H1 (cell line): ENCODE measurements at regions not wholly inside any gene's neighbourhood (a gene's known extent, or its start where the extent isn't known, plus 50 kb on each side); places are given as distances from the start of the nearest gene placed in this dataset.
A peak's percentile ranks its signal among the peaks of the same experiment; 100 is the strongest.

ENCODE experiments used
- CTCF ChIA-PET: fragments of 300-600 bp; sonication (Branson Sonifier 250); formaldehyde crosslinking; loops from one replicate; lab custom pipeline; 2021; ENCODE audit not compliant: partially characterized antibody; lab: Charles Lee
- POLR2A ChIA-PET: fragments of 300-600 bp; sonication (Branson Sonifier 250); formaldehyde crosslinking; loops from one replicate; lab custom pipeline; 2021; ENCODE audit warnings: inconsistent platforms; ENCODE audit not compliant: partially characterized antibody; lab: Charles Lee
- DNase-seq, 2 experiments: peaks; one replicate each; pipeline versions ENCODE4 v3.0.0 to v3.0.0-alpha.2; 2010 to 2022; ENCODE audit warnings: low spot score in 2 of 2, low read depth in 1 of 2, mixed read lengths in 1 of 2
- FAIRE-seq: peaks from 2 replicates; lab custom pipeline; 2011; peaks lifted over from hg19 to GRCh38; lab: Jason Lieb, UNC
- H2AFZ ChIP-seq: 2 replicates; pipeline ENCODE4 v1.8.1; 2012; ENCODE audit warnings: low read length, inconsistent platforms
- H2AK5ac ChIP-seq: 2 replicates; pipeline ENCODE4 v1.6.1; 2013; ENCODE audit warnings: low read depth, low read length
- H2BK120ac ChIP-seq: replicated peaks from 2 replicates; pipeline ENCODE3; 2013; ENCODE audit warnings: low read depth, low read length, inconsistent platforms
- H2BK12ac ChIP-seq: 2 replicates; pipeline ENCODE4 v1.6.1; 2013; ENCODE audit warnings: low read depth, low read length
- H2BK15ac ChIP-seq: 2 replicates; pipeline ENCODE4 v1.6.1; 2013; ENCODE audit warnings: low read length
- H2BK20ac ChIP-seq: 2 replicates; pipeline ENCODE4 v1.6.1; 2013; ENCODE audit warnings: low read length
- H2BK5ac ChIP-seq: 2 replicates; pipeline ENCODE4 v1.6.1; 2013; ENCODE audit warnings: low read depth, low read length
- H3K14ac ChIP-seq: 2 replicates; pipeline ENCODE4 v1.6.1; 2013; ENCODE audit warnings: inconsistent platforms; ENCODE audit not compliant: insufficient read length
- H3K18ac ChIP-seq: 2 replicates; pipeline ENCODE4 v1.6.1; 2013; ENCODE audit warnings: low read length; ENCODE audit errors: extremely low read depth
- H3K23ac ChIP-seq: 2 replicates; pipeline ENCODE4 v1.6.1; 2013; ENCODE audit warnings: inconsistent platforms; ENCODE audit not compliant: insufficient read length
- H3K23me2 ChIP-seq: 2 replicates; pipeline ENCODE4 v1.6.1; 2013; ENCODE audit warnings: low read depth, low read length
- H3K27ac ChIP-seq: 2 replicates; pipeline ENCODE4 v1.6.1; 2011; ENCODE audit warnings: low read depth, low read length, inconsistent platforms
- H3K27me3 ChIP-seq, 4 experiments: replicated peaks in 1 of 4; 1 replicate in 1 of 4; 2 replicates in 3 of 4; pipeline versions ENCODE4 v1.6.1 to v1.8.1; 2011 to 2013; ENCODE audit warnings: low read length in 3 of 4, mild to moderate bottlenecking in 3 of 4, inconsistent platforms in 2 of 4, mixed read lengths in 2 of 4, moderate library complexity in 1 of 4; ENCODE audit not compliant: control insufficient read depth in 3 of 4, insufficient read depth in 3 of 4; ENCODE audit errors: extremely low read depth in 1 of 4
- H3K36me3 ChIP-seq, 4 experiments: 2 replicates each; pipeline versions ENCODE4 v1.6.1 to v1.8.1; 2011 to 2013; ENCODE audit warnings: mild to moderate bottlenecking in 4 of 4, low read length in 3 of 4, moderate library complexity in 2 of 4, control low read depth in 1 of 4, inconsistent platforms in 1 of 4; ENCODE audit not compliant: insufficient read depth in 4 of 4, control insufficient read depth in 2 of 4
- H3K4ac ChIP-seq: replicated peaks from 2 replicates; pipeline ENCODE3; 2013; ENCODE audit warnings: low read length, low read depth, mixed read lengths, inconsistent platforms; ENCODE audit not compliant: insufficient read length
- H3K4me1 ChIP-seq, 4 experiments: replicated peaks in 1 of 4; 1 replicate in 1 of 4; 2 replicates in 3 of 4; pipeline versions ENCODE4 v1.6.1 to v1.8.1; 2011 to 2013; ENCODE audit warnings: low read length in 3 of 4, inconsistent platforms in 2 of 4, mixed read lengths in 1 of 4; ENCODE audit not compliant: insufficient read depth in 4 of 4, control insufficient read depth in 3 of 4
- H3K4me2 ChIP-seq, 2 experiments: 2 replicates each; pipeline versions ENCODE4 v1.6.1 to v1.8.1; 2011 to 2013; ENCODE audit warnings: low read depth in 2 of 2, low read length in 2 of 2, control low read depth in 1 of 2, inconsistent platforms in 1 of 2, mild to moderate bottlenecking in 1 of 2; ENCODE audit not compliant: insufficient read depth in 1 of 2
- H3K4me3 ChIP-seq, 4 experiments: fragments of 200-600, 300-600 bp in 1 of 4; sonication (generic), shearing (Covaris generic), sonication (Bioruptor Twin) in 1 of 4; 2 replicates each; pipeline versions ENCODE4 v1.5.1 to v1.8.1; 2011 to 2016; ENCODE audit warnings: low read length in 4 of 4, low read depth in 3 of 4, control low read depth in 2 of 4, inconsistent platforms in 2 of 4, mild to moderate bottlenecking in 2 of 4, mixed read lengths in 1 of 4, moderate library complexity in 1 of 4; ENCODE audit not compliant: insufficient read depth in 2 of 4; ENCODE audit errors: extremely low read depth in 1 of 4
- H3K56ac ChIP-seq: replicated peaks from 2 replicates; pipeline ENCODE3; 2013; ENCODE audit warnings: low read depth, mild to moderate bottlenecking, mixed read lengths, low read length, inconsistent platforms; ENCODE audit not compliant: insufficient read length
- H3K79me1 ChIP-seq: 2 replicates; pipeline ENCODE4 v1.6.1; 2013; ENCODE audit warnings: low read depth, low read length, control low read depth
- H3K79me2 ChIP-seq, 2 experiments: 2 replicates each; pipeline versions ENCODE4 v1.6.1 to v1.8.1; 2012 to 2013; ENCODE audit warnings: low read length in 2 of 2, mild to moderate bottlenecking in 2 of 2, inconsistent platforms in 1 of 2; ENCODE audit not compliant: insufficient read depth in 2 of 2, control insufficient read depth in 1 of 2
- H3K9ac ChIP-seq, 4 experiments: replicated peaks in 1 of 4; 1 replicate in 1 of 4; 2 replicates in 3 of 4; pipeline versions ENCODE4 v1.6.1 to v1.8.1; 2011 to 2013; ENCODE audit warnings: low read depth in 3 of 4, low read length in 3 of 4, control low read depth in 2 of 4, mild to moderate bottlenecking in 2 of 4, moderate library complexity in 2 of 4, inconsistent platforms in 1 of 4; ENCODE audit errors: extremely low read depth in 1 of 4
- H3K9me3 ChIP-seq, 2 experiments: 2 replicates each; pipeline versions ENCODE4 v1.6.1 to v1.8.1; 2012 to 2013; ENCODE audit warnings: mild to moderate bottlenecking in 2 of 2, moderate library complexity in 2 of 2, control low read depth in 1 of 2, inconsistent platforms in 1 of 2, low read depth in 1 of 2, low read length in 1 of 2, mixed read lengths in 1 of 2; ENCODE audit not compliant: insufficient read depth in 2 of 2
- H4K20me1 ChIP-seq, 2 experiments: replicated peaks in 1 of 2; 2 replicates each; pipeline versions ENCODE3 to v1.8.1; 2011 to 2013; ENCODE audit warnings: inconsistent platforms in 2 of 2, low read length in 2 of 2, mild to moderate bottlenecking in 1 of 2; ENCODE audit not compliant: insufficient read depth in 2 of 2, control insufficient read depth in 1 of 2
- H4K5ac ChIP-seq: 2 replicates; pipeline ENCODE4 v1.6.1; 2013; ENCODE audit warnings: low read length, low read depth, mixed read lengths, inconsistent platforms; ENCODE audit not compliant: insufficient read length
- H4K8ac ChIP-seq: 2 replicates; pipeline ENCODE4 v1.8.0; 2013; ENCODE audit warnings: mild to moderate bottlenecking, moderate library complexity, low read length, inconsistent platforms; ENCODE audit not compliant: insufficient read depth; ENCODE audit errors: extremely low read depth
- H4K91ac ChIP-seq: replicated peaks from 2 replicates; pipeline ENCODE3; 2013; ENCODE audit warnings: low read length, mixed read lengths, inconsistent platforms; ENCODE audit not compliant: insufficient read length
- BACH1 ChIP-seq: IDR thresholded peaks from 2 replicates; pipeline ENCODE4 v1.6.1; 2012; ENCODE audit warnings: low read length, improper control_type of control experiment
- GABPA ChIP-seq: IDR thresholded peaks from 2 replicates; pipeline ENCODE4 v1.6.1; 2011; ENCODE audit warnings: mild to moderate bottlenecking, low read length, moderate library complexity, borderline replicate concordance; ENCODE audit not compliant: insufficient read depth
- HDAC2 ChIP-seq, 2 experiments: fragments of 300-600 bp in 1 of 2; sonication (generic) in 1 of 2; IDR thresholded peaks; 2 replicates each; pipeline ENCODE4 v1.6.1; 2011 to 2012; ENCODE audit warnings: low read depth in 2 of 2, low read length in 2 of 2, mild to moderate bottlenecking in 2 of 2, moderate library complexity in 2 of 2, borderline replicate concordance in 1 of 2, inconsistent platforms in 1 of 2
- JUN ChIP-seq: IDR thresholded peaks from 2 replicates; pipeline ENCODE4 v1.6.1; 2011; ENCODE audit warnings: low read depth, mild to moderate bottlenecking, improper control_type of control experiment, low read length
- KDM1A ChIP-seq: fragments of 200-600, 300-600 bp; sonication (generic); IDR thresholded peaks from 2 replicates; pipeline ENCODE4 v1.7.1; 2016; ENCODE audit warnings: mild to moderate bottlenecking, low read length, borderline replicate concordance
- POLR2A ChIP-seq, 2 experiments: IDR thresholded peaks; 1 replicate in 1 of 2; 2 replicates in 1 of 2; pipeline ENCODE4 v1.6.1; 2011; ENCODE audit warnings: low read depth in 2 of 2, low read length in 2 of 2, mild to moderate bottlenecking in 2 of 2; ENCODE audit errors: control extremely low read depth in 1 of 2
- POLR2AphosphoS5 ChIP-seq: IDR thresholded peaks from 2 replicates; pipeline ENCODE4 v1.6.1; 2011; ENCODE audit warnings: low read depth, low read length
- POU5F1 ChIP-seq: IDR thresholded peaks from 2 replicates; pipeline ENCODE4 v1.6.1; 2011; ENCODE audit warnings: low read depth, mild to moderate bottlenecking, low read length, moderate library complexity
- RAD21 ChIP-seq, 2 experiments: IDR thresholded peaks in 1 of 2; conservative IDR thresholded peaks in 1 of 2; 2 replicates each; pipeline ENCODE4 v1.6.1; 2011; ENCODE audit warnings: low read depth in 2 of 2, low read length in 2 of 2, improper control_type of control experiment in 1 of 2, inconsistent platforms in 1 of 2, mild to moderate bottlenecking in 1 of 2, moderate library complexity in 1 of 2
- RBBP5 ChIP-seq: IDR thresholded peaks from 2 replicates; pipeline ENCODE4 v1.7.1; 2012; ENCODE audit warnings: low read depth, mild to moderate bottlenecking, inconsistent platforms, low read length, moderate library complexity, borderline replicate concordance
- RNF2 ChIP-seq: fragments of 200-900, 300-1000 bp; sonication (generic); IDR thresholded peaks from 2 replicates; pipeline ENCODE4 v1.7.1; 2016; ENCODE audit warnings: borderline replicate concordance, low read depth, mild to moderate bottlenecking, antibody characterized with exemption, low read length; ENCODE audit not compliant: poor library complexity, severe bottlenecking; ENCODE audit errors: missing control alignments
- SIRT6 ChIP-seq: IDR thresholded peaks from one replicate; pipeline ENCODE4 v1.7.1; 2012; ENCODE audit warnings: low read length, inconsistent platforms
- SP1 ChIP-seq: IDR thresholded peaks from 2 replicates; pipeline ENCODE4 v1.6.1; 2011; ENCODE audit warnings: low read depth, low read length
- TCF12 ChIP-seq: IDR thresholded peaks from 2 replicates; pipeline ENCODE4 v1.6.1; 2011; ENCODE audit warnings: low read depth, mild to moderate bottlenecking, low read length
- WGBS, 2 experiments: shearing (Covaris generic) in 1 of 2; methylation state at CpG; one replicate each; pipeline versions ENCODE4 v1.1.6 to v1.1.7; 2013 to 2015; ENCODE audit warnings: low lambda C conversion rate in 2 of 2, mixed read lengths in 2 of 2, inconsistent platforms in 1 of 2, low coverage in 1 of 2, missing lambda C conversion rate in 1 of 2; ENCODE audit not compliant: insufficient replicate concordance in 2 of 2, insufficient coverage in 1 of 2, insufficient read length in 1 of 2; ENCODE audit errors: extremely low coverage in 1 of 2, missing lambda C conversion rate in 1 of 2; 5-methylcytosine and 5-hydroxymethylcytosine counted together

DNA sequence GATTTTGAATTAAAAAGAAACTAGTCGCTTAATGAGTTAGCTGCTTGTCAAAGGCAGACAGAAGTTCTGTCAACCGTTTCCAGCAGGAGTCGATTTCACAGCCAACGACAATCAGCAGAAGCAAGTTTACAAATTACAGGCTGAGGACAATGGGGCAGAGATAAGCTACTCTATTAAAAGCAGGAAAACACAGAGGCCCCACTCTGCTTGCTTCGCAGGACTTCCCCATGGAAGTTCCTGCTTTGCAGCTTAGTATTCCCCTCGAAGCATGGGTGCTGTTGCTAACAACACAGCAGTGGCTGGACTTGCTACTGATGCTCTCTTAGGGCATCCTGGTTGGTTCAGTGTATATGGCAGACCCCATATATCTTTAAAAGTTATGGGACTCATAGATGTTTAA, 50.8 kb upstream of the KLF6 start:
- Histone ChIP-seq H3K18ac (no peak overlapping the region), H2BK12ac (no peak overlapping the region), H3K9me3 (no peaks in the 10 kb centered on the region), H2BK15ac (no peak overlapping the region), H3K23me2 (no peaks in the 10 kb centered on the region), H3K9ac (no peak overlapping the region), H3K4ac (no peak overlapping the region), H3K14ac (no peak overlapping the region), H2BK5ac (no peak overlapping the region), H3K36me3 (no peaks in the 10 kb centered on the region), H3K79me1 (no peaks in the 10 kb centered on the region), H3K4me3 (no peak overlapping the region), H3K4me2 (no peak overlapping the region), H2BK120ac (no peak overlapping the region), H2AK5ac (no peak overlapping the region), H3K56ac (no peak overlapping the region), H4K5ac (no peak overlapping the region), H4K8ac (no peak overlapping the region), H3K27ac (no peak overlapping the region), H3K79me2 (no peaks in the 10 kb centered on the region), H2AFZ (peak overlapping the region; percentile 87; the same call in 1 of the 2 replicates), H4K20me1 (no peaks in the 10 kb centered on the region), H3K4me1 (peaks cover 0 to 4% (median 0%) of the 10 kb centered on the region in 4 experiments; a peak in 1 of 7 replicates), H4K91ac (no peak overlapping the region), H2BK20ac (no peak overlapping the region), H3K23ac (no peak overlapping the region), H3K27me3 (no peaks in the 10 kb centered on the region)
- CTCF ChIA-PET, result interaction anchor here (0.9 to 1.5 kb wide), 2 partner anchors 15 to 61 kb away, joined by 3 read pairs; no protein-coding TSS in a partner anchor
- 73% methylated on average over 6 of the region's 6 CpGs; no CpG with 5 or more reads in 1 of the 2 experiments for WGBS, 2 experiments
- TF ChIP-seq SIRT6 (no peak), BACH1 (no peak), JUN (no peak), SP1 (no peak), RNF2 (no peak), RAD21 (IDR thresholded peaks at IDR 0.05 in 1 of 2, conservative IDR thresholded peaks at IDR 0.05 in 1 of 2; ENCODE audit: low read depth in 2 of 2, low read length in 2 of 2) (no peak), HDAC2 (IDR thresholded peaks at IDR 0.05; ENCODE audit: borderline replicate concordance in 1 of 2, low read depth in 2 of 2, low read length in 2 of 2) (no peak), GABPA (no peak), TCF12 (no peak), RBBP5 (no peak), POLR2A (IDR thresholded peaks at IDR 0.05; ENCODE audit: control extremely low read depth in 1 of 2, low read depth in 2 of 2, low read length in 2 of 2) (no peak), POLR2AphosphoS5 (no peak), KDM1A (no peak), POU5F1 (no peak)
- no peak for FAIRE-seq
- DNase-seq, result no peak
- POLR2A ChIA-PET, result no interaction called here
